CD4-positive, alpha-beta memory T cell (primary cell): ENCODE measurements at regions not wholly inside any gene's neighbourhood (a gene's known extent, or its start where the extent isn't known, plus 50 kb on each side); places are given as distances from the start of the nearest gene placed in this dataset.

Experiments used
- CTCF ChIA-PET: fragments of 350-600 bp; sonication (Branson Sonifier 250); formaldehyde crosslinking; loops from one replicate; lab custom pipeline; 2021; ENCODE audit warnings: inconsistent platforms; ENCODE audit not compliant: partially characterized antibody; lab: Charles Lee
- POLR2A ChIA-PET: fragments of 350-600 bp; sonication (Branson Sonifier 250); formaldehyde crosslinking; loops from one replicate; lab custom pipeline; 2021; ENCODE audit not compliant: partially characterized antibody; lab: Charles Lee
- DNase-seq, 5 donors: peaks; one replicate each; pipeline versions ENCODE4 v3.0.0 to v3.0.0-alpha.2; 2020 to 2022; ENCODE audit warnings: mixed read lengths in 1 of 5
- H3K27ac ChIP-seq: one replicate; pipeline ENCODE4 v1.7.0; 2013; ENCODE audit warnings: low read depth, low read length
- H3K27me3 ChIP-seq: 2 replicates; pipeline ENCODE4 v1.7.0; 2013; ENCODE audit warnings: mild to moderate bottlenecking, low read length, moderate library complexity; ENCODE audit not compliant: insufficient read depth
- H3K36me3 ChIP-seq: 2 replicates; pipeline ENCODE4 v1.7.0; 2013; ENCODE audit warnings: mild to moderate bottlenecking, low read length, moderate library complexity; ENCODE audit not compliant: insufficient read depth
- H3K4me1 ChIP-seq: 2 replicates; pipeline ENCODE4 v1.7.0; 2013; ENCODE audit warnings: mild to moderate bottlenecking, low read length, moderate library complexity; ENCODE audit not compliant: insufficient read depth
- H3K4me3 ChIP-seq, 2 donors: one replicate each; pipeline ENCODE4 v1.7.0; 2013; ENCODE audit warnings: low read length in 2 of 2, mild to moderate bottlenecking in 1 of 2
- H3K9me3 ChIP-seq, 2 donors: one replicate each; pipeline ENCODE4 v1.7.0; 2013; ENCODE audit warnings: low read length in 2 of 2, control low read depth in 1 of 2; ENCODE audit not compliant: control insufficient read depth in 1 of 2
- H3K27ac Mint-ChIP-seq, 7 donors: one replicate each; pipeline ENCODE4 v1.8.0; 2020 to 2021; ENCODE audit warnings: mixed read lengths in 7 of 7, mild to moderate bottlenecking in 6 of 7, inconsistent platforms in 3 of 7, moderate library complexity in 3 of 7
- H3K27me3 Mint-ChIP-seq, 2 donors: one replicate each; pipeline ENCODE4 v1.8.0; 2020 to 2021; ENCODE audit warnings: mixed read lengths in 2 of 2
- H3K36me3 Mint-ChIP-seq, 2 donors: one replicate each; pipeline ENCODE4 v1.8.0; 2020 to 2021; ENCODE audit warnings: mixed read lengths in 2 of 2, inconsistent platforms in 1 of 2, mild to moderate bottlenecking in 1 of 2
- H3K4me1 Mint-ChIP-seq, 4 donors: one replicate each; pipeline ENCODE4 v1.8.0; 2020 to 2021; ENCODE audit warnings: mixed read lengths in 4 of 4, mild to moderate bottlenecking in 1 of 4
- H3K4me3 Mint-ChIP-seq, 8 donors: one replicate each; pipeline ENCODE4 v1.8.0; 2020 to 2021; ENCODE audit warnings: mixed read lengths in 8 of 8, mild to moderate bottlenecking in 7 of 8, moderate library complexity in 6 of 8, inconsistent platforms in 3 of 8
- H3K9me3 Mint-ChIP-seq, 8 donors: one replicate each; pipeline ENCODE4 v1.8.0; 2020 to 2021; ENCODE audit warnings: mixed read lengths in 8 of 8, mild to moderate bottlenecking in 5 of 8, inconsistent platforms in 3 of 8, moderate library complexity in 1 of 8
- intact Hi-C: fragments of 100-400 bp; cut with micrococcal nuclease; formaldehyde crosslinking; loops from one replicate; pipeline ENCODE4 v1.15.1; 2023

- peaks cover 0 to 8% of the 10 kb centered on the region in 2 donors for H3K36me3 Mint-ChIP-seq
- H3K27ac ChIP-seq = no peak overlapping the region
- intact Hi-C loops = no loop called here
- no peak overlapping the region for H3K27ac Mint-ChIP-seq
- no peaks in the 10 kb centered on the region for H3K9me3 ChIP-seq
- H3K4me1 Mint-ChIP-seq = peaks cover 7 to 12% (median 8%) of the 10 kb centered on the region in 4 donors
- H3K27me3 ChIP-seq = no peaks in the 10 kb centered on the region
- H3K27me3 Mint-ChIP-seq = peaks cover 0 to 2% of the 10 kb centered on the region in 2 donors
- POLR2A ChIA-PET = no interaction called here
- no peak overlapping the region for H3K4me3 Mint-ChIP-seq
- no peak for DNase-seq
- H3K9me3 Mint-ChIP-seq = peaks cover 2 to 22% (median 10%) of the 10 kb centered on the region in 8 donors
- no peaks in the 10 kb centered on the region for H3K4me1 ChIP-seq
- H3K36me3 ChIP-seq = no peaks in the 10 kb centered on the region
- CTCF ChIA-PET = no interaction called here
- H3K4me3 ChIP-seq = no peak overlapping the region
These were observed 105.1 kb upstream of the STT3B start for GRCh38 chr3:31427623-31428022.

DNA sequence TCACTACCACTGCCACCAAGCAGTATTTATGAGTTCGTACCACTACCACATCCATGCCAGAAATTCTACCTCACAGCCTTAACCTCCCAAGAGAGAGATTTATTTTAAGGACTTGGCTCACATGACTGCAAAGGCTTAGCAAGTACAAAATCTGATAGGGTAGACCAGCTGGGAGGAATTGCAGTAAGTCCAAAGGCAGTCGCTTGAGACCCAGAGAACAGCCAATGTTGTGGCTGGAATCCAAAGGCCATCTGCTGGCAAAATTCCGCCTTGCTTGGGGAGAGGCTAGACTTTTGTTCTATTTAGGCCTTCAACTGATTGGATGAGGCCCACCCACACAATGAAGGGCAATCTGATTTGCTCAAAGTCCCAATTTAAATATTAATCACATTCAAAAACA, 101.4 kb upstream of the STT3B start:
- no peak overlapping the region for H3K4me3 Mint-ChIP-seq
- peaks cover 0 to 3% (median 2%) of the 10 kb centered on the region in 4 donors for H3K4me1 Mint-ChIP-seq
- Histone ChIP-seq H3K36me3 (no peaks in the 10 kb centered on the region), H3K9me3 (no peaks in the 10 kb centered on the region), H3K4me1 (no peaks in the 10 kb centered on the region), H3K27me3 (no peaks in the 10 kb centered on the region), H3K27ac (no peak overlapping the region), H3K4me3 (no peak overlapping the region)
- POLR2A ChIA-PET = no interaction called here
- H3K27ac Mint-ChIP-seq = no peak overlapping the region
- CTCF ChIA-PET = interaction anchor here (1.0 kb wide), 1 partner anchor 30 kb away, joined by 3 read pairs; no protein-coding TSS in a partner anchor
- intact Hi-C loops = no loop called here
- H3K27me3 Mint-ChIP-seq = peaks cover 0 to 2% of the 10 kb centered on the region in 2 donors
- peaks cover 0 to 16% of the 10 kb centered on the region in 2 donors for H3K36me3 Mint-ChIP-seq
- DNase-seq = no peak
- H3K9me3 Mint-ChIP-seq = peaks cover 1 to 18% (median 11%) of the 10 kb centered on the region in 8 donors

DNA sequence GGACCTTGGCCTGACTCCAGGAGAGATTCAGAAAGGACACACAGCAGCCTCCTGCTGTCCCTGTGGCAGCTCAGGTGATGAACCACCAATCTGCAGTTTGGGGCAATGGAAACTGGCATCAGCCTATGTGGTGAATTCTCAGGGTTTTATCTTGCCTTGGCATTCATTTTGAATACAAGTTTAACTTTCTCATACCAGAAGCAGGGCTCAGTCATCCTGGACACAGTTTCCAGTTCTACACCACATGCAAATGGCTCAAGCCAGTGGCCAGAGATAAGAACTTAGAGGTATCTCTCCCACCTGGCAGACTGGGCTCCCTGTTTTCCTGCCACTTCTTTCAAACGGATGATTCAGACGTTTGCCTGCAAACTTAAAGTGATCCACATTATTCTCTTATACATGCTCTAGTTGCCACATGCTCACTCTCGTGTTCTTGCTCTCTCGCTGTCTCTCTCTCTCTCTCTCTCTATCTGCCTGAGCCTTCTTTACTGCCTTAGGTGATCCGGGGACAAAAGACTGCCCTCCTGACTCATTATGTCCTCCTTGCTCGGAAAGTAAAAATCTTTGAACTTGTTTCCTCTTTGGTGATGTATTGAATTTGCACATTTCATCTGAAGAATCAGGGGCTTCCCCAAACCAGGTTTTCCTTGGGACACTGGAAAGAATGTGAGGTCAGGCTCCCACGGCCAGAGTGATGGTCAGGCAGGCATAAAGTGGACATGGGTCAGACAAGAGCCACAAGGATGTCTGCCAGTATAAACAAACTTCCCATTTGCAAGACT, 99.6 kb upstream of the STT3B start:
- Mint-ChIP-seq H3K9me3 (peaks cover 1 to 33% (median 22%) of the 10 kb centered on the region in 8 donors), H3K27ac (no peak overlapping the region), H3K36me3 (peaks cover 0 to 25% of the 10 kb centered on the region in 2 donors), H3K4me1 (peaks cover 0 to 3% (median 2%) of the 10 kb centered on the region in 4 donors), H3K4me3 (no peak overlapping the region), H3K27me3 (peaks cover 0 to 2% of the 10 kb centered on the region in 2 donors)
- CTCF ChIA-PET = no interaction called here
- Histone ChIP-seq H3K4me1 (no peaks in the 10 kb centered on the region), H3K27ac (no peak overlapping the region), H3K27me3 (no peaks in the 10 kb centered on the region), H3K4me3 (no peak overlapping the region), H3K9me3 (peaks cover 0 to 8% of the 10 kb centered on the region in 2 donors), H3K36me3 (no peaks in the 10 kb centered on the region)
- POLR2A ChIA-PET = no interaction called here
- intact Hi-C loops = no loop called here
- DNase-seq = no peak

DNA sequence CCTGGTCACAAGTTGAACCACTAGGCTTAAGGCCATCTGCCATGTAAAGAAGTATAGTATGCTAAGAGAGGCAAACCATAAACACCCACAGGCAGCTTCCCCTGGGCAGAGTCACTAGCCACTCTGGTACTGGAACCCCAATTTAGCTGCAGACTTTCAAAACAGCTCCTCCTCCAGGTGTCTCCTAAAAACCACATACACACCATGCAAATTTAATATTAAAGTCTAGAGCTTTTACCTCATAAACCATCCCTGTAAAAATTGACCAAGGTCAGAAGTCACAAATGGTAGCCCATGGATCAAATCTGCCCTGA, 99.1 kb upstream of the STT3B start:
- ChIA-PET CTCF (no interaction called here), POLR2A (no interaction called here)
- Histone ChIP-seq H3K4me3 (no peak overlapping the region), H3K4me1 (no peaks in the 10 kb centered on the region), H3K27ac (no peak overlapping the region), H3K27me3 (no peaks in the 10 kb centered on the region), H3K9me3 (peaks cover 0 to 8% of the 10 kb centered on the region in 2 donors), H3K36me3 (no peaks in the 10 kb centered on the region)
- peaks cover 1 to 33% (median 22%) of the 10 kb centered on the region in 8 donors for H3K9me3 Mint-ChIP-seq
- no peak for DNase-seq
- no peak overlapping the region for H3K27ac Mint-ChIP-seq
- peaks cover 0 to 23% of the 10 kb centered on the region in 2 donors for H3K36me3 Mint-ChIP-seq
- peaks cover 0 to 3% (median 2%) of the 10 kb centered on the region in 4 donors for H3K4me1 Mint-ChIP-seq
- H3K4me3 Mint-ChIP-seq = no peak overlapping the region
- H3K27me3 Mint-ChIP-seq = peaks cover 0 to 2% of the 10 kb centered on the region in 2 donors
- intact Hi-C loops = no loop called here

- no peak overlapping the region for H3K27ac ChIP-seq
- peaks cover 0 to 8% of the 10 kb centered on the region in 2 donors for H3K9me3 ChIP-seq
- H3K4me3 ChIP-seq = no peak overlapping the region
- no peaks in the 10 kb centered on the region for H3K27me3 ChIP-seq
- CTCF ChIA-PET = no interaction called here
- intact Hi-C loops = no loop called here
- Mint-ChIP-seq H3K36me3 (peaks cover 0 to 17% of the 10 kb centered on the region in 2 donors), H3K27me3 (no peaks in the 10 kb centered on the region), H3K4me3 (no peak overlapping the region), H3K27ac (no peak overlapping the region), H3K9me3 (peaks cover 1 to 27% (median 18%) of the 10 kb centered on the region in 8 donors), H3K4me1 (peaks cover 0 to 3% (median 1%) of the 10 kb centered on the region in 4 donors)
- DNase-seq = no peak
- H3K36me3 ChIP-seq = no peaks in the 10 kb centered on the region
- H3K4me1 ChIP-seq = no peaks in the 10 kb centered on the region
- POLR2A ChIA-PET = no interaction called here
These were observed 97.9 kb upstream of the STT3B start for GRCh38 chr3:31434819-31435218.

GRCh38 chr3:31436830-31437229, 95.9 kb upstream of the STT3B start:
- peaks cover 0 to 17% of the 10 kb centered on the region in 2 donors for H3K36me3 Mint-ChIP-seq
- POLR2A ChIA-PET = interaction anchor here (1.2 kb wide), 1 partner anchor 13 kb away, joined by 3 read pairs; no protein-coding TSS in a partner anchor
- CTCF ChIA-PET = interaction anchor here (1.7 kb wide), 1 partner anchor 25 kb away, joined by 4 read pairs; no protein-coding TSS in a partner anchor

DNA sequence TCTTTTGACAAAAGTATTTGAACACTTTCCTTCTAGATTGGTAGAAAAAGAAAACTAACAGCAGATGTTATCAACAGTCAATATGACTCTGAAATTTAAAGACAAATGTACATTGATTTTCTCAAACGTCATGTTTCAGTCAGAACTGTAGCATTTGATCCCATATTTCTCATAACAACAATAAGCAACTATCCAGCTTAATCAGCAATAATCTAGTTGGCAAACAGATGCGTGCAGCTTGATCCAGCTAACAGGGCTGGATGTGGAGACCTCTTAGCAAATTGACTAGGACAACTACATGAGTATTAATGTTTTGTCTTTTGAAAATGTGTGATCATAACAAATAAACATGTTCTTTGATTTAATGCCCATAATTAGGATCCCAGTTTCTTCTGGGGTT, 94.0 kb upstream of the STT3B start:
- intact Hi-C loops = no loop called here
- ChIA-PET POLR2A (interaction anchor here (0.8 kb wide), 1 partner anchor 23 kb away, joined by 4 read pairs; no protein-coding TSS in a partner anchor), CTCF (interaction anchor here (0.7 kb wide), 1 partner anchor 467 kb away, joined by 3 read pairs; no protein-coding TSS in a partner anchor)
- Mint-ChIP-seq H3K36me3 (peaks cover 0 to 17% of the 10 kb centered on the region in 2 donors), H3K9me3 (peaks cover 1 to 27% (median 18%) of the 10 kb centered on the region in 8 donors), H3K4me3 (no peak overlapping the region), H3K4me1 (peaks cover 3 to 11% (median 6%) of the 10 kb centered on the region in 4 donors), H3K27ac (no peak overlapping the region), H3K27me3 (no peaks in the 10 kb centered on the region)
- peaks cover 2% of the 10 kb centered on the region for H3K4me1 ChIP-seq
- no peak overlapping the region for H3K4me3 ChIP-seq
- no peaks in the 10 kb centered on the region for H3K27me3 ChIP-seq
- H3K36me3 ChIP-seq = no peaks in the 10 kb centered on the region
- no peak overlapping the region for H3K27ac ChIP-seq
- peaks cover 0 to 8% of the 10 kb centered on the region in 2 donors for H3K9me3 ChIP-seq
- no peak for DNase-seq

More at GRCh38 chr3:31436830-31437229, 95.9 kb upstream of the STT3B start:
- Histone ChIP-seq H3K27ac (no peak overlapping the region), H3K27me3 (no peaks in the 10 kb centered on the region), H3K36me3 (no peaks in the 10 kb centered on the region), H3K4me3 (no peak overlapping the region), H3K4me1 (no peaks in the 10 kb centered on the region), H3K9me3 (peaks cover 0 to 8% of the 10 kb centered on the region in 2 donors)
- H3K4me1 Mint-ChIP-seq = peaks cover 0 to 5% (median 3%) of the 10 kb centered on the region in 4 donors
- no peak overlapping the region for H3K27ac Mint-ChIP-seq
- H3K27me3 Mint-ChIP-seq = no peaks in the 10 kb centered on the region
- H3K4me3 Mint-ChIP-seq = no peak overlapping the region
- DNase-seq = no peak
- peaks cover 1 to 27% (median 18%) of the 10 kb centered on the region in 8 donors for H3K9me3 Mint-ChIP-seq
- intact Hi-C loops = no loop called here
